ENCODE measurements at regions not wholly inside any gene's neighbourhood (a gene's known extent, or its start where the extent isn't known, plus 50 kb on each side); places are given as distances from the start of the nearest gene placed in this dataset.

- peak; percentile 77 for DNase-seq
Measured at GRCh38 chr6:139625998-139626975, 251.8 kb upstream of the CITED2 start.

- peak; percentile 88 for DNase-seq
Measured at GRCh38 chr6:139625081-139625939, 250.9 kb upstream of the CITED2 start.

GRCh38 chr6:139623372-139623771, 248.9 kb upstream of the CITED2 start:
- no peak for DNase-seq

GRCh38 chr6:139613496-139613895, 239.0 kb upstream of the CITED2 start:
- no peak for DNase-seq

- no peak for DNase-seq
Measured at GRCh38 chr6:139612135-139612465, 237.7 kb upstream of the CITED2 start.

GRCh38 chr6:139611327-139612134, 237.1 kb upstream of the CITED2 start:
- no peak for DNase-seq

- DNase-seq, result no peak
Measured at GRCh38 chr6:139608466-139609261, 234.2 kb upstream of the CITED2 start.

- DNase-seq, result no peak
Measured at GRCh38 chr6:139605350-139605749, 230.9 kb upstream of the CITED2 start.

GRCh38 chr6:139603581-139603980, 229.1 kb upstream of the CITED2 start:
- no peak for DNase-seq

- peak; percentile 55 for DNase-seq
Measured at GRCh38 chr6:139602577-139602976, 228.1 kb upstream of the CITED2 start.

GRCh38 chr6:139600919-139601475, 226.5 kb upstream of the CITED2 start:
- DNase-seq, result peak; percentile 62

- DNase-seq, result no peak
Measured at GRCh38 chr6:139600343-139600742, 225.9 kb upstream of the CITED2 start.

GRCh38 chr6:139597771-139598755, 223.6 kb upstream of the CITED2 start:
- peak; percentile 50 for DNase-seq

GRCh38 chr6:139597087-139597763, 222.8 kb upstream of the CITED2 start:
- no peak for DNase-seq

- DNase-seq, result no peak
Measured at GRCh38 chr6:139595183-139595582, 220.7 kb upstream of the CITED2 start.

- DNase-seq, result no peak
Measured at GRCh38 chr6:139594333-139594965, 220.0 kb upstream of the CITED2 start.

GRCh38 chr6:139593081-139593480, 218.6 kb upstream of the CITED2 start:
- DNase-seq, result no peak

GRCh38 chr6:139592011-139592410, 217.6 kb upstream of the CITED2 start:
- no peak for DNase-seq

Measured in OCI-M1 (cell line).